ENCODE measurements at regions not wholly inside any gene's neighbourhood (a gene's known extent, or its start where the extent isn't known, plus 50 kb on each side); places are given as distances from the start of the nearest gene placed in this dataset.

- Histone ChIP-seq H3K27me3 (ENCODE audit: low read depth, low read length) (no peaks in the 10 kb centered on the region), H3K9me3 (ENCODE audit: control insufficient read depth in 1 of 2, low read length in 2 of 2) (no peaks in the 10 kb centered on the region), H3K4me3 (ENCODE audit: low read depth in 1 of 2, low read length in 2 of 2) (no peak overlapping the region), H3K4me1 (ENCODE audit: control insufficient read depth in 1 of 2, insufficient read depth in 2 of 2, low read length in 2 of 2) (peaks cover 6 to 21% of the 10 kb centered on the region in 2 donors), H3K27ac (ENCODE audit: low read length) (no peak overlapping the region), H3K36me3 (ENCODE audit: control insufficient read depth in 1 of 2, insufficient read depth in 2 of 2, low read length in 2 of 2) (no peaks in the 10 kb centered on the region)
Observed at GRCh38 chr13:106372199-106373155, 163.0 kb downstream of the EFNB2 start.

GRCh38 chr13:106371024-106371423 is 164.4 kb downstream of the EFNB2 start:
- no peaks in the 10 kb centered on the region for H3K27me3 ChIP-seq (ENCODE audit: low read depth, low read length)
- H3K27ac ChIP-seq (ENCODE audit: low read length), result no peak overlapping the region
- H3K9me3 ChIP-seq (ENCODE audit: control insufficient read depth in 1 of 2, low read length in 2 of 2), result no peaks in the 10 kb centered on the region
- H3K4me3 ChIP-seq (ENCODE audit: low read depth in 1 of 2, low read length in 2 of 2), result no peak overlapping the region
- peaks cover 6 to 21% of the 10 kb centered on the region in 2 donors for H3K4me1 ChIP-seq (ENCODE audit: control insufficient read depth in 1 of 2, insufficient read depth in 2 of 2, low read length in 2 of 2)
- no peaks in the 10 kb centered on the region for H3K36me3 ChIP-seq (ENCODE audit: control insufficient read depth in 1 of 2, insufficient read depth in 2 of 2, low read length in 2 of 2)

DNA sequence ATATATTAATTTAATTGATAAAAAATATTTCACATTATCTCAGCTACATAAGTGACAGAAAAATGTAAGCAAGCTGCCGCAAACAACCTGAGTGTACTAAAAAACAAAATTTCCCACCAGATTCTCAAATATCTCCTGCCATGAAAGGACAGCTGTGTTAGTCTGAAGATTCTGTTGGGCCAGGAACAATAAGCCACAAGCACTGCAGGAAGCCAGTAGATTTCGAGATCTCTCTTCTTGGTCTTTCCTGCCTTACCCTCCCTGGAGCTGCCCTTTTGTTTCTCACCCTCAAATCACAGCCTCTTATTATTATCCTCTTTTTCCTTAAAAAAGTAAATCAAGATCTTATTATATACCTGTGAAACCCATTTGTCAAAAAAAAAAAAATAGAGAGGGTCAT is 165.6 kb downstream of the EFNB2 start:
- H3K27ac ChIP-seq (ENCODE audit: low read length), result no peak overlapping the region
- peaks cover 6 to 21% of the 10 kb centered on the region in 2 donors for H3K4me1 ChIP-seq (ENCODE audit: control insufficient read depth in 1 of 2, insufficient read depth in 2 of 2, low read length in 2 of 2)
- no peak overlapping the region for H3K4me3 ChIP-seq (ENCODE audit: low read depth in 1 of 2, low read length in 2 of 2)
- H3K27me3 ChIP-seq (ENCODE audit: low read depth, low read length), result no peaks in the 10 kb centered on the region
- H3K36me3 ChIP-seq (ENCODE audit: control insufficient read depth in 1 of 2, insufficient read depth in 2 of 2, low read length in 2 of 2), result no peaks in the 10 kb centered on the region
- H3K9me3 ChIP-seq (ENCODE audit: control insufficient read depth in 1 of 2, low read length in 2 of 2), result no peaks in the 10 kb centered on the region

DNA sequence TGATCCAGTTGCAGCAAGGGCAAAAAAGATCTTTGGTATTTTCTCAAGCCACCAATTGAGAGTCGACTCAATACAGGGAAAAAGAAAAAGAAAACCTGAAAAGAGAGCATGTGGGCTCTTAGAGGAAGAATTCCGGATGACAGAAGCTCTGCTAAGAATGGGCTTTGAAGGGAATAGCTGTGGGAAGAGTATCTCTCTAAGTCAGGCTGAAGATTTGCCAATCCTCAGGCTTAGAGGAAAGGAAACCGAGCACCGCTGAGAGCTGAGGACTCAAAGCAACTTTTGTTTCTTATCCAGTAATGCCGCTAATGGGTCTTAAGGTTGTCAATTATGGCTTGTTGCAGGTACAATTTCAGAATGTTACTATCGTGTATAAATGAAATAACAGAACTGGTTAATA is 166.4 kb downstream of the EFNB2 start:
- H3K27ac ChIP-seq (ENCODE audit: low read length), result no peak overlapping the region
- peaks cover 0 to 2% of the 10 kb centered on the region in 2 donors for H3K9me3 ChIP-seq (ENCODE audit: control insufficient read depth in 1 of 2, low read length in 2 of 2)
- no peak overlapping the region for H3K4me3 ChIP-seq (ENCODE audit: low read depth in 1 of 2, low read length in 2 of 2)
- peaks cover 6 to 19% of the 10 kb centered on the region in 2 donors for H3K4me1 ChIP-seq (ENCODE audit: control insufficient read depth in 1 of 2, insufficient read depth in 2 of 2, low read length in 2 of 2)
- no peaks in the 10 kb centered on the region for H3K27me3 ChIP-seq (ENCODE audit: low read depth, low read length)
- no peaks in the 10 kb centered on the region for H3K36me3 ChIP-seq (ENCODE audit: control insufficient read depth in 1 of 2, insufficient read depth in 2 of 2, low read length in 2 of 2)

DNA sequence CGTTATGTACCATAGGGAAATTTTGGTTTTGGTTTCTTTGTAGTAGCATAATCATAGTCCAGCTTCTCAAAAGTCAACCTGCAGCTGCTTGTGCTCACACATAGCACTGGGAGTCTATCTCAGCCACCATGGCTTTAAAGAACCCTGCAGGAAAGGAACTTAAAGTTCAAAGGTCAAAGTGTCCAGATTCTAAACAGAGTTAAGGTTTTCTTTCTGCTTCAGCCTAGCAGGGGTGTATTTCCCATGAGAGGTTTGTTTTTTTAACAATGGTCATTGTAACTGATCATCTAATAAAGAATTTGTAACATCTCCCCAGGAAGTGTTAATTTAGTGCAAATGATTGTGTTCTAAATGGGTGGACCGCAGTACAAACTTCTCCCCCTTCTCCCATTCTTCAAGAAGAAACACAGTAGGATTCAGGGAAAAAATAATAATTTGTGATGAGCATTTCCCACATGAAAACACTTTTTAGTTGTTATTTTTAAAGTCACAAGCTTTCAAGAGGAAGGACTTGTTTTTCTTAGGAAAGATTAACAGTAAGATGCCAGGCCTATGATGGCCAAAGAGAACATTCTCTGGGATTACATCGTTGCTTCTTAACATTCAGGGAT is 168.0 kb downstream of the EFNB2 start:
- H3K9me3 ChIP-seq (ENCODE audit: control insufficient read depth in 1 of 2, low read length in 2 of 2), result peaks cover 0 to 2% of the 10 kb centered on the region in 2 donors
- no peak overlapping the region for H3K4me3 ChIP-seq (ENCODE audit: low read depth in 1 of 2, low read length in 2 of 2)
- no peaks in the 10 kb centered on the region for H3K27me3 ChIP-seq (ENCODE audit: low read depth, low read length)
- no peaks in the 10 kb centered on the region for H3K36me3 ChIP-seq (ENCODE audit: control insufficient read depth in 1 of 2, insufficient read depth in 2 of 2, low read length in 2 of 2)
- no peak overlapping the region for H3K27ac ChIP-seq (ENCODE audit: low read length)
- H3K4me1 ChIP-seq (ENCODE audit: control insufficient read depth in 1 of 2, insufficient read depth in 2 of 2, low read length in 2 of 2), result peaks cover 0 to 3% of the 10 kb centered on the region in 2 donors

DNA sequence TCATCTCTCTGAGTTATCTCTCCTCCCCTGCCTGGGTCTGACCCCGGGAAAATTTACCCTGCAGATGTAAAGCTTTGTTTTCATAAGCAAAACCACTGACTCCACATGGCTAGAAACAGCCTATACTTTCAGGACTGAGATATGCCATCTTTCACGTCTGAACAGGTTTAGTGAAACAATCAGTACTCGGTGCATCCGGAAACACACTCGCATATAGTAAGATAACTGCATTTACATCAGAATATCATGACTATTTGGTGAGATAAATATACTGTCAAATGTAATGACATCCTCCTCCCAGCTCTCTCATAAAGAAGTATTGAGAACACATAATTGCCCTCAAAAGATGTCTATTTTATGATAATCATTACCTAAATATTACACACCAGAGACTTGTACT is 172.8 kb downstream of the EFNB2 start:
- no peaks in the 10 kb centered on the region for H3K36me3 ChIP-seq (ENCODE audit: control insufficient read depth in 1 of 2, insufficient read depth in 2 of 2, low read length in 2 of 2)
- no peaks in the 10 kb centered on the region for H3K4me1 ChIP-seq (ENCODE audit: control insufficient read depth in 1 of 2, insufficient read depth in 2 of 2, low read length in 2 of 2)
- H3K9me3 ChIP-seq (ENCODE audit: control insufficient read depth in 1 of 2, low read length in 2 of 2), result peaks cover 0 to 2% of the 10 kb centered on the region in 2 donors
- no peak overlapping the region for H3K4me3 ChIP-seq (ENCODE audit: low read depth in 1 of 2, low read length in 2 of 2)
- no peak overlapping the region for H3K27ac ChIP-seq (ENCODE audit: low read length)
- no peaks in the 10 kb centered on the region for H3K27me3 ChIP-seq (ENCODE audit: low read depth, low read length)

DNA sequence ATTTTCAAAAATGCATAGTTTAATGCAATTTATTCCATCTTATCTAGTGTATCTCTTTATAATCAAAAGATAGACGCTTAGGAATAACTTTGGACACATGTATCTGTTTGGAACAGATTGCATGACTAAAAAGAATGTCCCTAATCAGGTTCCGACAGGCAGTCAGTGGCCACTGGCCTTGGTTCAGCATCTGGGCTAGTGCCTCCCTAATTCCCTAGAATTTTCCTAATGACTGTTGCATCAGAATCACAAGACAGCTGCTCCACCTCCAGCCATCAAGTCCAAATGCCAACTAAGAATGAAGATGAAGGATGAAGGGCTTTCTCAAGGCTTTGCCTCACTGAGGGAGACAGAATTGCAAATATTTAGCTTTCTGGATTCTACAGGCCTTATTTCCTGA is 173.8 kb downstream of the EFNB2 start:
- no peak overlapping the region for H3K4me3 ChIP-seq (ENCODE audit: low read depth in 1 of 2, low read length in 2 of 2)
- no peaks in the 10 kb centered on the region for H3K36me3 ChIP-seq (ENCODE audit: control insufficient read depth in 1 of 2, insufficient read depth in 2 of 2, low read length in 2 of 2)
- no peaks in the 10 kb centered on the region for H3K27me3 ChIP-seq (ENCODE audit: low read depth, low read length)
- H3K27ac ChIP-seq (ENCODE audit: low read length), result no peak overlapping the region
- H3K4me1 ChIP-seq (ENCODE audit: control insufficient read depth in 1 of 2, insufficient read depth in 2 of 2, low read length in 2 of 2), result no peaks in the 10 kb centered on the region
- peaks cover 0 to 2% of the 10 kb centered on the region in 2 donors for H3K9me3 ChIP-seq (ENCODE audit: control insufficient read depth in 1 of 2, low read length in 2 of 2)

DNA sequence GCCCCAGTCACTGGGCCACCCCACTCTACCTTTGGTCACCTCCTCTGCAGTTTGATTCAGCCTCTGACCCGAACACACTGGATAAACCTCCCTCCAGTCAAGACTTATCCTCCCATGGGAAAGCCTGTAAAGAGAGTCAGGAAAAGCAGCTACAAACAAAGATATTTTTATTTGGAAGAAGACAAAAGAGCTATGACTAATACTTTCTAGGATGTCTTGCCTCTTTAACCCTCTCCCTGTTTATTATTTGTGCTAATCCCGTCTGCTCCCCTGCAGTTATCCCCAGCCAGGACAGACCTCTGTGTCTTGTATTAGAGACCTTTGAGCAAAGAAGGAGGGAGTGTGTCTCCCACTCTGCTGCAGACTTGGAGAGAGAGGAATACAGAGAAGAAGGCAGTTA is 178.3 kb downstream of the EFNB2 start:
- H3K9me3 ChIP-seq (ENCODE audit: control insufficient read depth in 1 of 2, low read length in 2 of 2), result no peaks in the 10 kb centered on the region
- no peaks in the 10 kb centered on the region for H3K4me1 ChIP-seq (ENCODE audit: control insufficient read depth in 1 of 2, insufficient read depth in 2 of 2, low read length in 2 of 2)
- no peak overlapping the region for H3K4me3 ChIP-seq (ENCODE audit: low read depth in 1 of 2, low read length in 2 of 2)
- H3K27me3 ChIP-seq (ENCODE audit: low read depth, low read length), result no peaks in the 10 kb centered on the region
- H3K27ac ChIP-seq (ENCODE audit: low read length), result no peak overlapping the region
- no peaks in the 10 kb centered on the region for H3K36me3 ChIP-seq (ENCODE audit: control insufficient read depth in 1 of 2, insufficient read depth in 2 of 2, low read length in 2 of 2)

DNA sequence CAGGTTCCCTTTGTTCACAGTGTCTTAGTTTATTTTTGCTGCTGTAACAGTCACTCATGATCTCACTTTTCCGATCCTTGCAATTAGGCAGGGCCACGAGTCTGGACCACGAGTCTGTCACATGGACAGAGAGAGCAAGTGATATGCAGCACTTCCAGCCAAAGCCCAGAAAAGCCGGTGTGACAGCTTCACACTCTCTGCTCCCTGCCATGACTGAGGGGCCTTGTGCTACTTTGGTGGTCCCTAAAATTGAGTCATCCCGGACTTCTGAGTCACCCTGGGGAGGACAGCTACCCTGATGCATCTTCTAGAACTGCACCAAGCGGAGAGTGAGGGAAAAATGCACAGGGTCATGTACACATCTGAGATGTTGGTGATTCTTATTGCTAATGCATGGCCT is 179.6 kb downstream of the EFNB2 start:
- H3K36me3 ChIP-seq (ENCODE audit: control insufficient read depth in 1 of 2, insufficient read depth in 2 of 2, low read length in 2 of 2), result no peaks in the 10 kb centered on the region
- no peak overlapping the region for H3K4me3 ChIP-seq (ENCODE audit: low read depth in 1 of 2, low read length in 2 of 2)
- no peaks in the 10 kb centered on the region for H3K4me1 ChIP-seq (ENCODE audit: control insufficient read depth in 1 of 2, insufficient read depth in 2 of 2, low read length in 2 of 2)
- no peaks in the 10 kb centered on the region for H3K9me3 ChIP-seq (ENCODE audit: control insufficient read depth in 1 of 2, low read length in 2 of 2)
- H3K27me3 ChIP-seq (ENCODE audit: low read depth, low read length), result no peaks in the 10 kb centered on the region
- no peak overlapping the region for H3K27ac ChIP-seq (ENCODE audit: low read length)

DNA sequence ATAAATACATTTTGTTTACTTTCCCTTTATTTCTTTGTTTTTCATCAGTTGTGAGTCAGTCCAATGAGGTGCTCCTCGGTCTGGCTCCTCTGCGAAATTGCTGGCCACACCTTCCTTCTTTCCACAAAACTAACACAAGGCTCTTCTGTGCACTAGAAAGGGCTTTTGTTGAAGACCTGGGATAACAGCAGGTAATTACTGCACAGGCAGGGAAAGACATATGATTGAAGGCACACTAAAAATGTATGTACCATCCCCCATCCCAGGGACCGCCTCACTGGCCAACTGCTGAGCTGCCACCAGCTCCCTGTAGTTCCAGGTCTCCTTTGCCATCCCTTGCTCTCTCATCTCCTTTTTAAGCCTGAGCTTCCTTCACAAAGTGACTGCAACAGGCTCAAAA is 180.5 kb downstream of the EFNB2 start:
- no peak overlapping the region for H3K27ac ChIP-seq (ENCODE audit: low read length)
- no peaks in the 10 kb centered on the region for H3K36me3 ChIP-seq (ENCODE audit: control insufficient read depth in 1 of 2, insufficient read depth in 2 of 2, low read length in 2 of 2)
- no peaks in the 10 kb centered on the region for H3K9me3 ChIP-seq (ENCODE audit: control insufficient read depth in 1 of 2, low read length in 2 of 2)
- no peak overlapping the region for H3K4me3 ChIP-seq (ENCODE audit: low read depth in 1 of 2, low read length in 2 of 2)
- no peaks in the 10 kb centered on the region for H3K4me1 ChIP-seq (ENCODE audit: control insufficient read depth in 1 of 2, insufficient read depth in 2 of 2, low read length in 2 of 2)
- H3K27me3 ChIP-seq (ENCODE audit: low read depth, low read length), result no peaks in the 10 kb centered on the region

DNA sequence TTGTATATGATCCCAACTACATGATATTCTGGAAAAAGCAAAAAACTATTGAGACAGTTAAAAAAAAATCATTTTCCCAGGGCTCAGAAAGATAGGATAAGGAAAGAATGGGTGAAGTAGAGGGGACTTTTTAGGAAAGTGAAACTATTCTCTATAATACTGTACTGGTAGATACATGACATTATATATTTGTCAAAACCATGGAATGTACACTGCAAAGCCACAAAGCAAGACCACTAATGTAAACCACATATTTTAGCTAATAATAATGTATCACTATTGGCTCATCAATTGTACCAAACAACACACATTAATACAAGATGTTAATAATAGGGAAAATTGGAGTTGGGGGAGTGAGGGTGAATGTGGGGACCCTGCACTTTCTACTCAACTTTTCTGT is 182.6 kb downstream of the EFNB2 start:
- Histone ChIP-seq H3K27me3 (ENCODE audit: low read depth, low read length) (no peaks in the 10 kb centered on the region), H3K9me3 (ENCODE audit: control insufficient read depth in 1 of 2, low read length in 2 of 2) (no peaks in the 10 kb centered on the region), H3K27ac (ENCODE audit: low read length) (no peak overlapping the region), H3K4me3 (ENCODE audit: low read depth in 1 of 2, low read length in 2 of 2) (no peak overlapping the region), H3K4me1 (ENCODE audit: control insufficient read depth in 1 of 2, insufficient read depth in 2 of 2, low read length in 2 of 2) (no peaks in the 10 kb centered on the region), H3K36me3 (ENCODE audit: control insufficient read depth in 1 of 2, insufficient read depth in 2 of 2, low read length in 2 of 2) (no peaks in the 10 kb centered on the region)
